ENCODE measurements at regions not wholly inside any gene's neighbourhood (a gene's known extent, or its start where the extent isn't known, plus 50 kb on each side); places are given as distances from the start of the nearest gene placed in this dataset.

DNA sequence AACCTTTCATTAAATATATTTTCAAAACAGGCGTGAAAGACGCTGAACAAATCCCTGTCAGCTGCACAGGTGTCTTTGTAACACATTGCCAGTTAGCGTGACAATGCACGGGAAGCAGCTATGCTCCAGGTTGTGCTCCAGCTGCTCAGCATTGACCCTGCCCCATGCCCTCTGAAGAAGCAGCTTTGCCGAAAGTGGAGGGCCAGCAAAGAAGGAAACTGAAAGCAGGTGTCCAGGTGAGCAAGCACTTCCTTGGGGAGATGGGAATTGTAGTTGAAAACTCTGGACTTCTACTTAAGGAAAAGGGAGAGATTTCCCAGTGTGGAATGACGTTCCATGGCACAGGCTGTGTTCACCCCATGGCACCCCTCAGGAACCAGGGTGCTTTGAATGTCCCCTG is 125.7 kb downstream of the TTLL2 start:
- DNase-seq (ENCODE audit: low spot score in 2 of 2), result no peak
- Mint-ChIP-seq H3K27ac (no peak overlapping the region), H3K36me3 (no peaks in the 10 kb centered on the region), H3K9me3 (no peaks in the 10 kb centered on the region)
- no peak for ATAC-seq

DNA sequence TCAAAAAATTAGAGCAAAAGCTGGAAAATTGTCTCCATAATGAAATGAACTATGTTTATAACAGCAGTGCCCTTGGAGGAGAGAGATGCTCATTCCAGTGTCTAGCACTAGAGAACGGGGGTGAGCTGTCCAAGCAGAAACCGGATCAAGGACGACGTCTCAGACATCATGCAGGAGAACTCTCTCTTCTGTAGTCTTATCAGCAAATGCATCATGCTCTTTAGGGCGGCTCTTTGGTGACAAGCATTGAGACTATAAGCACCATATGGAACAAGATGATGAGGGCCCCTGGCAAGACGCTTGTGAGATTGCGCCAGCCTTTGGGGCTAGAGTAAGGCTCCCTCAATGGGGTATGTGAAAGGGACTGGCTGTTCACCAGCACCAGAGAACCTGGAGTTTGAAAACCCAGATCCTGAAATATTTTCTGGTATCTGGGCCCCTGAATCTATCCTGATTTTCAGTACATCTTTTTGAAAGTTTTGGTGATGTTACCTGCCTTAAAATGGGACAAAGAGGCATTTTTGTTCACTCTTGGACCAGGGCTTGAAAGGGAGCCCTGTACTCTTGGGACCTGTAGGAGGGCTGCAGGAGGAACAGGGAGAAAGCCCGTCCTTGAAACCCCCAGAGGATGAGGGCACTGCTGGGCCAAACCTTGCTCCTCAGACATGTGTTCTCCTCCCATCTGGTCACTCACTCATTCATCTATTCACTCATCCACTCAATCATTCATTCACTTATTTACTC is 127.6 kb downstream of the TTLL2 start:
- no peak overlapping the region for H3K27ac Mint-ChIP-seq
- H3K36me3 Mint-ChIP-seq, result no peaks in the 10 kb centered on the region
- no peaks in the 10 kb centered on the region for H3K9me3 Mint-ChIP-seq
- DNase-seq (ENCODE audit: low spot score in 2 of 2) (no peak), ATAC-seq (no peak)

DNA sequence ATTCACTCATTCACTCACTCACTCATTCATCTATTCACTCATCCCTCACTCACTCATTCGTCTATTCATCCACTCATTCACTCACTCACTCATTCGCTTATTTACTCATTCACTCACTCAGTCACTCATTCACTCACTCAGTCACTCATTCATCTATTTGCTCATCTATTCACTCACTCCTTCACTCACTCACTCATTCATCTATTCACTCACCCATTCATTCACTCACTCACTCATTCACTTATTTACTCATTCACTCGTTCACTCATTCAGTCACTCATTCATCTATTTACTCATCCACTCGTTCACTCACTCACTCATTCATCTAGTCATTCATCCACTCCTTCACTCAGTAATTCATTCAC is 128.2 kb downstream of the TTLL2 start:
- H3K27ac Mint-ChIP-seq, result no peak overlapping the region
- no peaks in the 10 kb centered on the region for H3K9me3 Mint-ChIP-seq
- DNase-seq (ENCODE audit: low spot score in 2 of 2), result no peak
- H3K36me3 Mint-ChIP-seq, result no peaks in the 10 kb centered on the region
- ATAC-seq, result no peak

DNA sequence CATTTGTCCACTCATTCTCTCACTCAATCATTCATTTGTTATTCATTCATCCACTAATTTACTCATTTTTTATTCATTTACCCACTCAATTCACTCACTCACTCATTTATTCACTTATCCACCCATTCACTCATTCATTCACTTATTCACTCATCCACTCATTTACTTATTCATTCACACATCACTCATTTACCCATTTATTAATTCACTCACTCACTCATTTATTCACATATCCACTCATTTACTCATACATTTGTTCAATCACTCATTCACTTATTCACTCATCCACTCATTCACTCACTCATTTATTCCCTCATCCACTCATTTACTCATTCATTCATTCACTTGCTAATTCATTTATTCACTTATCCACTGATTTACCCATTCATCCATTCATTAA is 129.1 kb downstream of the TTLL2 start:
- no peaks in the 10 kb centered on the region for H3K36me3 Mint-ChIP-seq
- ATAC-seq (no peak), DNase-seq (ENCODE audit: low spot score in 2 of 2) (no peak)
- no peaks in the 10 kb centered on the region for H3K9me3 Mint-ChIP-seq
- H3K27ac Mint-ChIP-seq, result no peak overlapping the region

DNA sequence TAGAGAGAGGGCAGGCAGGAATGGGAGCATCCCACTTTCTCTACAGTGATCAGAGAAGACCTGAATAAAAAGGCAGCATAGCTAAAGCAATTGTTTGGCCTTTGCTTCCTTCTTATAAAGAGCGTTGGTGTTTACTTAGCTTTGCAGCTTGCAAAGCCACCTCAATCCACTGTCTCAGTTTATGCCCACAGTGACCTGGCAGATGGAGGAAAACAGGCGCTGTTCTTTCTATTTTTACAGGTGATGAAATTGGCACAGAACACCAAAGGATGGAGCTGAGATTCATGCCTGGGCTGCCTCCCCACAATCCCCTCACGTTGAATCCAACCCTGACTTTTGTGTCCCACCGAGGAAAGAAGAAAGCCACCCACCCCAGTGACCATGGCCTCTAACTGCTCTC is 130.5 kb downstream of the TTLL2 start:
- DNase-seq (ENCODE audit: low spot score in 2 of 2) (no peak), ATAC-seq (no peak)
- H3K27ac Mint-ChIP-seq, result no peak overlapping the region
- no peaks in the 10 kb centered on the region for H3K36me3 Mint-ChIP-seq
- no peaks in the 10 kb centered on the region for H3K9me3 Mint-ChIP-seq

DNA sequence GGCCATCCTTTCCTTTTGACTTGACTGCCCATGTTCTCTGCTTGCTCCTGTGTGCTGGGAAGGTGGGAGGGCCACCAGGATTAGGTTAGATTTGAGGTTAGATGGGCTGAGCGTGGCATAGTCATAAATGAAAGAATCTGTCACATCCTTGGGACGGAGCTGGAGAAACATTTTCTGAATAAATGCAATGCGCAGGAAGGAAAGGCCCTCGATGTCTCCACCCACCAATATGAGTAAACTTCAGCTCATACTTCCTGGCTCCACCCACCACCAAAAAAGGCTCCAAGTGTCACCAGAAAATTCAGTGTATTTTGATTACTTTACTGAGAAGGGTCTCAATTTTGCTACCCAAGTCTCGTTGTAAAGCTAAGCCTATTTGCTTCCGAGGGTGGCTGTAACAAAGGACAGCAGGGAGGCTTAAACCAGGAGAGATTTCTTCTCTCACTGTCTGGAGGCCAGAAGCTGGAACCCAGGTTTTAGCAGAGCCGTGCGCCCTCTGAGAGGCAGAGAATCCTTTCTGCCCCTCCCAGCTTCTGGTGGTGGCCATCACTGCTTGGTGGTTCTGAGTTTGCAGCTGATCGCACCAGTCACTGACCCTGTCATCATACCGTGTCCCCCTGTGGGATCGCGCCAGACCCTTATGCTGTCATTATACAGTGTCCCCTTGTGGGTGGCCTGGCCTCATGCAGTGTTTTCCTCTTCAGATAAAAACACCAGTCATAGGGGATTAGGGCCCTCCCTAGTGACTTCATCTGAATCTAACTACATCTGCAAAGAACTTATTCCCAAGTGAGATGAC is 137.8 kb downstream of the TTLL2 start:
- H3K27ac Mint-ChIP-seq, result no peak overlapping the region
- no peaks in the 10 kb centered on the region for H3K9me3 Mint-ChIP-seq
- no peak for ATAC-seq
- no peak for DNase-seq (ENCODE audit: low spot score in 2 of 2)
- no peaks in the 10 kb centered on the region for H3K36me3 Mint-ChIP-seq

DNA sequence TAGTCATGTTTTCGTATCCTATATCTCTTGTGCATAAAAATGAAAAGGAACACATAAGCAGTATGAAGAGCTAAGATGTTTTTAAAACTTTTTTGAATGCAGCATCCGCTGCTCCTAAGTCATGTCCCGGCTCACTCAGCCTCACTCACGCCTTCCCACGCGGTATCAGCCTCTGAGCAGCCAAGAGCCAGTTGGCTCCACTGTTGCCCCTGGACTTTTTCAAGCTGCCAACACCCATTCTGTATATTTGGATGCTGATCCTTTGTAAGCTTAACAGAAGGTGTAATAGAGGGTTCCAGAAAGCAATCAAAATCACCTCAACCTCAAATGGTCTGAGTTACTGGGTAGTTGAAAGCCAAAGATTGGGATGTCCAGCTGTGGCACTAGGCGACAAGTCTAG is 139.3 kb downstream of the TTLL2 start:
- H3K9me3 Mint-ChIP-seq, result no peaks in the 10 kb centered on the region
- ATAC-seq (no peak), DNase-seq (ENCODE audit: low spot score in 2 of 2) (no peak)
- no peaks in the 10 kb centered on the region for H3K36me3 Mint-ChIP-seq
- no peak overlapping the region for H3K27ac Mint-ChIP-seq

DNA sequence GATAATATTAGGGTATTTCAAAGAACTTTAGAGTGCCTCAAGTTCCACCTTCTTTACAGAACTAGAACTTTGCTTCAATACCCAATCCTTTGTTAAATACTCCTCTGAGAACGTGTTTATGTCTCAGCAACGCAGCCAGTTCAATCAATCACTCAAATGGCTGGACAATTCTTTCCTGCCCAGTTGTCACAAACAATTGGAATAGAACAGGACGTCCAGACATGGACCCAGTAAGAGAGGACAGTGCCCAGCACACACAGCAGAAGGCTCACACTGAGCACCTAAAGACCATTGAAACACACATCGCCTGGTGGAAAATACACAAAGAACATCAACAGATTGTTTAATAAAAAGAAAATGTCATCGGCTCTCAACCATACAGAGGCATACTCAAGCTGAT is 140.6 kb downstream of the TTLL2 start:
- Mint-ChIP-seq H3K27ac (no peak overlapping the region), H3K9me3 (no peaks in the 10 kb centered on the region), H3K36me3 (no peaks in the 10 kb centered on the region)
- ATAC-seq (no peak), DNase-seq (ENCODE audit: low spot score in 2 of 2) (no peak)

DNA sequence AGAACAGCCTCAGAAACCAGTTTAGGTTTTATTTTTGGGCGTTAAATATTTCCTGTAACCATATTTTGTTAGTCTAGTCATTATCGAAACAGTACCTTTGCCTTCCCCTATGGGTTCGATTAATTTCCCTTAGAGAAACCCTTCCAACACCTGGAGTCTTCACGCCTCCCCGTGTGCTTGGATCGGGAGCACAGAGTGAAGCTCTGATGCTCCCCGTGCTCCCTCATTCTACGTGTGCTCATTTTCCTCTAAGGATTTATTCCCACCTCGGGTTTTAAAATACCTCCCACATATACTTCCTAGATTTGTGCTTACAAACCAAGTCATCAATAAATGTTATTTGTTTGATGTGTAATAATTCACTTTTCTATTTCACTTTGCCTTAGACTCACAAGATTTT is 142.4 kb downstream of the TTLL2 start:
- Mint-ChIP-seq H3K36me3 (no peaks in the 10 kb centered on the region), H3K27ac (no peak overlapping the region), H3K9me3 (no peaks in the 10 kb centered on the region)
- DNase-seq (ENCODE audit: low spot score in 2 of 2) (no peak), ATAC-seq (no peak)

DNA sequence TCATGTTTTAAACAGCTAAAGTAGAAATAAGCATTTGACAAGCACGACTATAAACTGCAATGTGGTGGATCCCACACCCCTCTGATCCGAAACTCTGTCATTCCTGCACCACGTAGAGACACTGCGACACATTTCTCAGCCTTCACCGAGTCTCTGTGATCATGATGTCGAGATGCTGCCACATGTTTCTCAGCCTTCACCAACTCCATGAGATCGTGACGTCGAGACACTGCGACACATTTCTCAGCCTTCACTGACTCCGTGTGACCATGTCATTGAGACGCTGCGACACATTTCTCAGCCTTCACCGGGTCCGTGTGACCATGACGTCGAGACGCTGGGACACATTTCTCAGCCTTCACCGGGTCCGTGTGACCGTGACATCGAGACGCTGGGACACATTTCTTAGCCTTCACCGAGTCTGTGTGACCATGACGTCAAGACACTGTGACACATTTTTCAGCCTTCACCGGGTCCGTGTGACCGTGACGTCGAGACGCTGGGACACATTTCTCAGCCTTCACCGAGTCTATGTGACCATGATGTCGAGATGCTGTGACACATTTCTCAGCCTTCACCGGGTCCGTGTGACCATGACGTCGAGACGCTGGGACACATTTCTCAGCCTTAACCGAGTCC is 143.0 kb downstream of the TTLL2 start:
- DNase-seq (ENCODE audit: low spot score in 2 of 2), result no peak
- no peaks in the 10 kb centered on the region for H3K36me3 Mint-ChIP-seq
- no peak for ATAC-seq
- no peaks in the 10 kb centered on the region for H3K9me3 Mint-ChIP-seq
- H3K27ac Mint-ChIP-seq, result no peak overlapping the region

DNA sequence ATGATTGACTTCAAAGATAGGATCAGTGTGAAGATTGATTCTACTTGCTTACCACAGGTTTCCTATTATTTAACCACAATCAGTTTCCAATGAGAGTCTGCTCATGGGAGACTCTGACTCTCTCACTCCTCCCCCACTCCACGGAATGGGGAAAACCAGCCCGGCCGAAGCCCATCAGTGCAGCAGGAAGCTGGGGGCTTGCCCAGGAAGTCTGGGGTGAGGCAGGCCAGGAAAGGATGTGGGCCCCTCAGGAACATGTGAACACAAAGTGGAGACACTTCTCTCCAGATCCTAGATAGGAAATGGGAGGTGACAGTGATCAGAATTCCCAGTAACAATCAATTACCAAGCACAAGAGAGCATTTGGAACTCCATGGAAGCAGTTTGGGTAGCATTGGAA is 144.2 kb downstream of the TTLL2 start:
- ATAC-seq (no peak), DNase-seq (ENCODE audit: low spot score in 2 of 2) (no peak)
- H3K27ac Mint-ChIP-seq, result no peak overlapping the region
- no peaks in the 10 kb centered on the region for H3K9me3 Mint-ChIP-seq
- no peaks in the 10 kb centered on the region for H3K36me3 Mint-ChIP-seq

DNA sequence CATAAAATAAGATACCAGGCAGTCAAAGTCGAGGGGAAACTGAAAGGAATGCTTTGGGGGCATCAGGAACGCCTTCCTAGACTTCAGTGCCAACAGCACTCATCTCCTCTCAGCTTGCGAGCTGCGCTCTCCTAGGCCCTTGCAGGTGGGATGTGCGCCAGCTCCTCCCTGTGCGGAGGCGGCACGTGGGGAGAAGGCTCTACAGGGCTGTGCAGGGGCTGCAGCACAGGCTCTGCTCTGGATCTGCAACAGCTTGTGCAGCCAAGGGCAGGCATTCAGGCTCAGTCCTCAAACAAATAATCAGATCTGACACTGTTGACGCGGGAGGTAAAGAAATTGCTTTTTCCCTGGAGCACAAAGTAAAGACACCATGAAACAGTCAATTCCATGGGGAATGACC is 144.8 kb downstream of the TTLL2 start:
- Mint-ChIP-seq H3K9me3 (no peaks in the 10 kb centered on the region), H3K27ac (no peak overlapping the region), H3K36me3 (no peaks in the 10 kb centered on the region)
- DNase-seq (ENCODE audit: low spot score in 2 of 2) (no peak), ATAC-seq (no peak)

DNA sequence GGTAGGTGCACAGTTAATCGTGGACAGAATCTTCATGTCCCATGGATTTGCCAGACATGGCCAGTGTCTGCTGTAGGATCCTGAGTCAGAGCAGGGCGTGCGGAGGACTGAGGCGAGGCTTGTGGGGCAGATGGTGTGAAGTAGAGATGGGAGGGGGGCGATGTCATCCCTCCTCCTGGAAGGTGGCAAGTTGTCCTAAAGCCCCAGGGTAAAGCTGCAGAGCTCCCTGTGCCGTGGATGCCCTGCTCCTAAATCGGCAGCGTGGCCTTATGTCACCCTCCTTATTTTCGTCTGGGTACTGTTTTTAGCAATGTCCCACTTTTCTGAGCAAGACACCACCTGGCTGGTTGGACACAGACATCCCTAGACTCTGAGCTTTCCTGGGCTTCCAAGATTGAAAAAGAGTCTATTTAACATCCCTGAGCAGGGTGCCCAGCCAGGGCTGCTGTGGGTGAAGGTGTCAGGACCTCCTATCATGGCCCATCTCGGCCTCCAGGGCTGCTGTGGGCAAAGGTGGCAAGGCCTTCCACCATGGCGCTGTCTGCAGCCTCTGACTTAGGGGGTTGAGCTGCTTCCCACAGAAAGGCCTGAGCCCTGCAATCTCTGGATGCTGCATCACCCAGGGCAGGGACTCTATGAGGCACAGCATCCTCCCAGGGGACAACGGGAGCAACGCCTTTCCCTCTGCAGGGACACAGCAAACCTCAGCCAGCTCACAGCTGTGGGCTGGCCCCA is 145.4 kb downstream of the TTLL2 start:
- ATAC-seq (no peak), DNase-seq (ENCODE audit: low spot score in 2 of 2) (no peak)
- no peaks in the 10 kb centered on the region for H3K9me3 Mint-ChIP-seq
- H3K36me3 Mint-ChIP-seq, result no peaks in the 10 kb centered on the region
- H3K27ac Mint-ChIP-seq, result no peak overlapping the region

DNA sequence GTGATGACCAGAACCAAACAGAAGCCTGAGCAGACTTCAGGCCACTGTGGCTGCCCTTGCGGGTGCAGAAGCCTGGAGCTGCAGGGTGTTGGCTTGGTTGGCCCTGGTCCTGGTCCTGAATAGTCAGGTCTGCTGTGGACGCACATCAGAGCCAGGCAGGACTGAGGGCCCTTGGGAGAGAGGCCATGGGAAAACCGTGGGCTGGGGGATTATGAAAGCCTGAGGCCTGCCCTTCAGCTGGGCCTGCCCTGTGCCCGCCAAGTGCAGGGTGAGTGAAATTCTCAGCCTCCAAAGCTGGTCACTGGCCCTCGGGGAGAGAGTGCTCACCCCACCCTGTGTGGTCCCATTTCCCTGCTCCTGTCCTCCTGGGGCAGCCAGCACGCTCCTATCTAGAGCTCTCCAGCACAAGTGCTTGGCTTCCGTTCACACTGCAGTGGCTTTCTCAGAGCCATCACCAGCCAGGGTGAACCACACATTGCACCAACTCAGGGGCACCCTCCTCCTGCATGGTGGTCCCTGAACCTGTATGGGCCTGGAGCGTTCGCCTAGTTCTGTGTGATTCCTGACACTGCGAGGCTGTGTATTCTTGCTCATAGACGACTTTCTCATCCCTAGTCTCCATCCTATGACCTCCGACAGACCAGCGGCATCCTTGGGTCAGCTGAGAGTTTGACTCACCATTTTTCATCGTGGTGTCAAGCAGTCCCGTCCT is 146.1 kb downstream of the TTLL2 start:
- ATAC-seq (no peak), DNase-seq (ENCODE audit: low spot score in 2 of 2) (no peak)
- Mint-ChIP-seq H3K27ac (no peak overlapping the region), H3K36me3 (no peaks in the 10 kb centered on the region), H3K9me3 (no peaks in the 10 kb centered on the region)

DNA sequence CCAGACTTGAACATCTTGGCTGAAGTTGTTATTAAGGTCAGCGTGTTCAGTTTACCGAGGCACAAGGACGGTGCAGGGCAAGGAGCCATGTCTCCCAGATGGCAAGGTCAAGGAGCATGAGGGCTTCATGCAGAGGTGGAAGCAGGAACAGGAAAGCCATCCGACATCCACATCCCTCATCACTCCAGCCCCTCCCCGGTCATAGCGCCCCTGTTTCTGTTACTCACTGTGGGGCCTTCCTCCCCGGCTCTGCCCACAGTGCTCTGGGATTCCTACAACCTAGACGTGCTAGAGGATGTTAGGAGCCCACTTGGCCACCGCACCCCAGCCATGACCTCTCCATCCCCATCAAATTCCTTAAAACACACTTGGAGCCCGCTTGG is 146.7 kb downstream of the TTLL2 start:
- Mint-ChIP-seq H3K36me3 (no peaks in the 10 kb centered on the region), H3K27ac (no peak overlapping the region), H3K9me3 (no peaks in the 10 kb centered on the region)
- DNase-seq (ENCODE audit: low spot score in 2 of 2), result no peak
- no peak for ATAC-seq

DNA sequence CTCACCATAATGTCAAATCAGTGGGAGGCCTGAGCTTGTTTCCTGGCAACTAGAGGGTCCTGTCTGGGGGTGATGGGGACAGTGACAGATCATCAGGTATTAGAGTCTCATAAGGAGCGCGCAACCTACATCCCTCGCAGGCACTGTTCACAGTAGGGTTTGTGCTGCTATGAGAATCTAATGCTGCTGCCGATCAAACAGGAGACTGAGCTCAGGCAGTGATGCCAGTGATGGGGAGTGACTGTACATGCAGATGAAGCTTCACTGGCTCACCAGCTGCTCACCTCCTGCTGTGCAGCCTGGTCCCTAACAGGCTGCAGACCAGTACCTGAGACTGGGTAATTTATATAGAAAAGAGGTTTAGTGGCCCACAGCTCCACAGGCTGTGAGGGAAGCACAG is 147.3 kb downstream of the TTLL2 start:
- H3K36me3 Mint-ChIP-seq, result no peaks in the 10 kb centered on the region

DNA sequence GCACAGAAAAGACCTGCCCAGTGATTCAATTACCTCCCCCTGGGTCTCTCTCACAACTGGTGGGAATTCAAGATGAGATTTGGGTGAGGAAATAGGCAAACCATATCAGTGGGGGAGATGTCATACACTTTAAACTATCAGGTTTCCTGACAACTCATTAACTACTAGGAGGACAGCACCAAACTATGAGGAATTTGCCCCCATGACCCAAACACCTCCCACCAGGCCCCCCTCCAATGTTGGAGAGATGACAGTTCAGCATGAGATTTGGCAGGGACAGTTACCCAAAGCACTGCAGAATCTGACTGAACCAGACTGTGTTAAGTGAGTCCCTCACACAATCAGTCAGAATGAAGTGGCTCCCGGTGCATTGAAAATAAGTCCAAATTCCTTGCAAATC is 148.0 kb downstream of the TTLL2 start:
- no peak for DNase-seq (ENCODE audit: low spot score in 2 of 2)
- Mint-ChIP-seq H3K36me3 (no peaks in the 10 kb centered on the region), H3K27ac (no peak overlapping the region), H3K9me3 (no peaks in the 10 kb centered on the region)
- ATAC-seq, result no peak

More for the DNA sequence above, 147.3 kb downstream of the TTLL2 start:
- ATAC-seq (no peak), DNase-seq (ENCODE audit: low spot score in 2 of 2) (no peak)
- Mint-ChIP-seq H3K27ac (no peak overlapping the region), H3K9me3 (no peaks in the 10 kb centered on the region)

Measured in activated naive CD4-positive, alpha-beta T cell treated with anti-CD3 and anti-CD28 coated beads, Interleukin-2, amount 50 U/mL, for 72 hours (primary cell).